GM19324 (cell line): ENCODE measurements at regions not wholly inside any gene's neighbourhood (a gene's known extent, or its start where the extent isn't known, plus 50 kb on each side); places are given as distances from the start of the nearest gene placed in this dataset.
"Not testable (repeated sequence)": the region's sequence is repeated elsewhere in the genome, so short reads cannot be mapped to it uniquely, and the experiment has no call there.

Source experiments
- ATAC-seq: cut with Tn5 transposase; IDR thresholded peaks from one replicate; pipeline ENCODE4 v1.9.1; 2021; ENCODE audit warnings: mild to moderate bottlenecking, moderate library complexity; ENCODE audit not compliant: unreplicated experiment, low FRiP score

GRCh38 chr2:57460396-57461276, 586.0 kb upstream of the VRK2 start:
- no peak for ATAC-seq

GRCh38 chr2:57461624-57462023, 585.0 kb upstream of the VRK2 start:
- ATAC-seq: no peak

- no peak for ATAC-seq
Measured at GRCh38 chr2:57465067-57465466, 581.5 kb upstream of the VRK2 start.

GRCh38 chr2:57465967-57466366, 580.6 kb upstream of the VRK2 start:
- no peak for ATAC-seq

GRCh38 chr2:57475391-57475790, 571.2 kb upstream of the VRK2 start:
- no peak for ATAC-seq

GRCh38 chr2:57479981-57480380, 566.6 kb upstream of the VRK2 start:
- ATAC-seq: no peak

- ATAC-seq: no peak
Measured at GRCh38 chr2:57488061-57488460, 558.5 kb upstream of the VRK2 start.

GRCh38 chr2:57490741-57491140, 555.9 kb upstream of the VRK2 start:
- no peak for ATAC-seq

- ATAC-seq: no peak
Measured at GRCh38 chr2:57491213-57491612, 555.4 kb upstream of the VRK2 start.

GRCh38 chr2:57493966-57494365, 552.6 kb upstream of the VRK2 start:
- not testable (repeated sequence) for ATAC-seq

GRCh38 chr2:57497489-57498096, 549.0 kb upstream of the VRK2 start:
- ATAC-seq: peak; percentile 75

GRCh38 chr2:57504787-57505186, 541.8 kb upstream of the VRK2 start:
- ATAC-seq: no peak

GRCh38 chr2:57509189-57509588, 537.4 kb upstream of the VRK2 start:
- no peak for ATAC-seq

- no peak for ATAC-seq
Measured at GRCh38 chr2:57510704-57511103, 535.9 kb upstream of the VRK2 start.

GRCh38 chr2:57515366-57515765, 531.2 kb upstream of the VRK2 start:
- no peak for ATAC-seq

- ATAC-seq: peak; percentile 70
Measured at GRCh38 chr2:57516698-57517340, 529.8 kb upstream of the VRK2 start.

- ATAC-seq: no peak
Measured at GRCh38 chr2:57523304-57523703, 523.3 kb upstream of the VRK2 start.

- no peak for ATAC-seq
Measured at GRCh38 chr2:57527685-57528084, 518.9 kb upstream of the VRK2 start.

- no peak for ATAC-seq
Measured at GRCh38 chr2:57528499-57528898, 518.1 kb upstream of the VRK2 start.

GRCh38 chr2:57534358-57534757, 512.2 kb upstream of the VRK2 start:
- no peak for ATAC-seq

- no peak for ATAC-seq
Measured at GRCh38 chr2:57536535-57537231, 509.9 kb upstream of the VRK2 start.
